CD8-positive, alpha-beta memory T cell (primary cell): ENCODE measurements at regions not wholly inside any gene's neighbourhood (a gene's known extent, or its start where the extent isn't known, plus 50 kb on each side); places are given as distances from the start of the nearest gene placed in this dataset.
A peak's percentile ranks its signal among the peaks of the same experiment; 100 is the strongest.
"Not testable (repeated sequence)": the region's sequence is repeated elsewhere in the genome, so short reads cannot be mapped to it uniquely, and the experiment has no call there.

ENCODE experiments used
- CTCF ChIA-PET: fragments of 350-600 bp; sonication (Branson Sonifier 250); formaldehyde crosslinking; loops from one replicate; lab custom pipeline; 2021; ENCODE audit warnings: antibody characterized with exemption; lab: Charles Lee
- POLR2A ChIA-PET: fragments of 350-600 bp; sonication (Branson Sonifier 250); formaldehyde crosslinking; loops from one replicate; lab custom pipeline; 2021; ENCODE audit warnings: antibody characterized with exemption; lab: Charles Lee
- DNase-seq, 5 donors: peaks; one replicate each; pipeline versions ENCODE4 v3.0.0 to v3.0.0-alpha.2; 2020 to 2022; ENCODE audit warnings: mixed read lengths in 1 of 5
- H3K27ac ChIP-seq: one replicate; pipeline ENCODE4 v1.7.0; 2013; ENCODE audit warnings: low read depth, mild to moderate bottlenecking, low read length, moderate library complexity
- H3K27me3 ChIP-seq: 2 replicates; pipeline ENCODE4 v1.7.0; 2013; ENCODE audit warnings: low read length, mild to moderate bottlenecking; ENCODE audit not compliant: insufficient read depth, poor library complexity, severe bottlenecking
- H3K36me3 ChIP-seq: 2 replicates; pipeline ENCODE4 v1.7.0; 2013; ENCODE audit warnings: mild to moderate bottlenecking, low read length, moderate library complexity; ENCODE audit not compliant: insufficient read depth
- H3K4me1 ChIP-seq: 2 replicates; pipeline ENCODE4 v1.7.0; 2013; ENCODE audit warnings: mild to moderate bottlenecking, low read length, moderate library complexity; ENCODE audit not compliant: insufficient read depth
- H3K4me3 ChIP-seq: 2 replicates; pipeline ENCODE4 v1.7.0; 2013; ENCODE audit warnings: mild to moderate bottlenecking, low read length
- H3K9me3 ChIP-seq: 2 replicates; pipeline ENCODE4 v1.7.0; 2013; ENCODE audit warnings: mild to moderate bottlenecking, low read length
- H3K27ac Mint-ChIP-seq, 8 donors: one replicate each; pipeline ENCODE4 v1.8.0; 2020 to 2021; ENCODE audit warnings: mixed read lengths in 8 of 8, mild to moderate bottlenecking in 6 of 8, inconsistent platforms in 3 of 8, moderate library complexity in 3 of 8
- H3K27me3 Mint-ChIP-seq, 2 donors: one replicate each; pipeline ENCODE4 v1.8.0; 2020 to 2021; ENCODE audit warnings: mixed read lengths in 2 of 2, mild to moderate bottlenecking in 1 of 2, moderate library complexity in 1 of 2
- H3K36me3 Mint-ChIP-seq, 3 donors: one replicate each; pipeline ENCODE4 v1.8.0; 2020 to 2021; ENCODE audit warnings: mixed read lengths in 3 of 3, inconsistent platforms in 1 of 3, mild to moderate bottlenecking in 1 of 3
- H3K4me1 Mint-ChIP-seq, 3 donors: one replicate each; pipeline ENCODE4 v1.8.0; 2020 to 2021; ENCODE audit warnings: mixed read lengths in 3 of 3, inconsistent platforms in 1 of 3, mild to moderate bottlenecking in 1 of 3
- H3K4me3 Mint-ChIP-seq, 7 donors: one replicate each; pipeline ENCODE4 v1.8.0; 2020 to 2021; ENCODE audit warnings: mixed read lengths in 7 of 7, mild to moderate bottlenecking in 6 of 7, moderate library complexity in 4 of 7, inconsistent platforms in 2 of 7
- H3K9me3 Mint-ChIP-seq, 5 donors: one replicate each; pipeline ENCODE4 v1.8.0; 2020 to 2022; ENCODE audit warnings: mixed read lengths in 5 of 5, mild to moderate bottlenecking in 3 of 5, moderate library complexity in 2 of 5, inconsistent platforms in 1 of 5

GRCh38 chr12:42017051-42017450 lies 127.6 kb downstream of the GXYLT1 start:
- Mint-ChIP-seq H3K9me3 (no peaks in the 10 kb centered on the region), H3K27ac (no peak overlapping the region), H3K36me3 (no peaks in the 10 kb centered on the region), H3K4me1 (no peaks in the 10 kb centered on the region), H3K4me3 (no peak overlapping the region), H3K27me3 (peaks cover 6 to 20% of the 10 kb centered on the region in 2 donors)
- Histone ChIP-seq H3K27me3 (no peaks in the 10 kb centered on the region), H3K4me3 (no peak overlapping the region), H3K36me3 (no peaks in the 10 kb centered on the region), H3K4me1 (no peaks in the 10 kb centered on the region), H3K27ac (no peak overlapping the region), H3K9me3 (no peaks in the 10 kb centered on the region)
- ChIA-PET POLR2A (no interaction called here), CTCF (no interaction called here)
- no peak for DNase-seq

GRCh38 chr12:42015051-42015461 lies 129.6 kb downstream of the GXYLT1 start:
- H3K4me3 ChIP-seq, result no peak overlapping the region
- H3K36me3 ChIP-seq, result no peaks in the 10 kb centered on the region
- no peak overlapping the region for H3K4me3 Mint-ChIP-seq
- DNase-seq, result no peak
- no peaks in the 10 kb centered on the region for H3K27me3 ChIP-seq
- H3K36me3 Mint-ChIP-seq, result no peaks in the 10 kb centered on the region
- H3K9me3 ChIP-seq, result no peaks in the 10 kb centered on the region
- ChIA-PET CTCF (interaction anchor here (1.9 kb wide), 1 partner anchor 9 kb away, joined by 11 read pairs; no protein-coding TSS in a partner anchor), POLR2A (no interaction called here)
- no peak overlapping the region for H3K27ac ChIP-seq
- H3K27ac Mint-ChIP-seq, result no peak overlapping the region
- H3K27me3 Mint-ChIP-seq, result peaks cover 8 to 20% of the 10 kb centered on the region in 2 donors
- no peaks in the 10 kb centered on the region for H3K4me1 Mint-ChIP-seq
- H3K9me3 Mint-ChIP-seq, result no peaks in the 10 kb centered on the region
- H3K4me1 ChIP-seq, result no peaks in the 10 kb centered on the region

GRCh38 chr12:42012501-42012900 lies 132.2 kb downstream of the GXYLT1 start:
- CTCF ChIA-PET, result interaction anchor here (2.1 kb wide), 1 partner anchor 12 kb away, joined by 7 read pairs; no protein-coding TSS in a partner anchor
- H3K4me1 Mint-ChIP-seq, H3K36me3 ChIP-seq, DNase-seq, H3K27ac ChIP-seq, H3K4me3 Mint-ChIP-seq, H3K27me3 Mint-ChIP-seq, H3K27ac Mint-ChIP-seq, H3K36me3 Mint-ChIP-seq, H3K4me1 ChIP-seq, H3K9me3 Mint-ChIP-seq, POLR2A ChIA-PET, H3K4me3 ChIP-seq, H3K9me3 ChIP-seq, H3K27me3 ChIP-seq: not testable (repeated sequence)

- no peak for DNase-seq
- Mint-ChIP-seq H3K27ac (no peak overlapping the region), H3K27me3 (peaks cover 0 to 4% of the 10 kb centered on the region in 2 donors), H3K4me3 (no peak overlapping the region), H3K9me3 (no peaks in the 10 kb centered on the region), H3K36me3 (no peaks in the 10 kb centered on the region), H3K4me1 (no peaks in the 10 kb centered on the region)
- no peak overlapping the region for H3K27ac ChIP-seq
- H3K27me3 ChIP-seq, result no peaks in the 10 kb centered on the region
- CTCF ChIA-PET, result no interaction called here
- no peaks in the 10 kb centered on the region for H3K4me1 ChIP-seq
- no peaks in the 10 kb centered on the region for H3K36me3 ChIP-seq
- no peaks in the 10 kb centered on the region for H3K9me3 ChIP-seq
- POLR2A ChIA-PET, result no interaction called here
- no peak overlapping the region for H3K4me3 ChIP-seq
These were observed 134.0 kb downstream of the GXYLT1 start for GRCh38 chr12:42010715-42011114.

- H3K36me3 ChIP-seq, result no peaks in the 10 kb centered on the region
- CTCF ChIA-PET, result no interaction called here
- no peak overlapping the region for H3K4me3 Mint-ChIP-seq
- no peak overlapping the region for H3K27ac ChIP-seq
- H3K9me3 ChIP-seq, result no peaks in the 10 kb centered on the region
- H3K27me3 Mint-ChIP-seq, result peaks cover 0 to 4% of the 10 kb centered on the region in 2 donors
- H3K9me3 Mint-ChIP-seq, result no peaks in the 10 kb centered on the region
- no peak overlapping the region for H3K4me3 ChIP-seq
- no peaks in the 10 kb centered on the region for H3K27me3 ChIP-seq
- H3K4me1 ChIP-seq, result no peaks in the 10 kb centered on the region
- no peaks in the 10 kb centered on the region for H3K4me1 Mint-ChIP-seq
- POLR2A ChIA-PET, result no interaction called here
- DNase-seq, result no peak
- H3K36me3 Mint-ChIP-seq, result no peaks in the 10 kb centered on the region
- H3K27ac Mint-ChIP-seq, result no peak overlapping the region
These were observed 134.4 kb downstream of the GXYLT1 start for GRCh38 chr12:42010257-42010656.

- Histone ChIP-seq H3K4me3 (no peak overlapping the region), H3K27me3 (no peaks in the 10 kb centered on the region), H3K9me3 (no peaks in the 10 kb centered on the region), H3K36me3 (no peaks in the 10 kb centered on the region), H3K4me1 (no peaks in the 10 kb centered on the region), H3K27ac (no peak overlapping the region)
- ChIA-PET POLR2A (no interaction called here), CTCF (interaction anchor here (1.6 kb wide), 1 partner anchor 15 kb away, joined by 4 read pairs; no protein-coding TSS in a partner anchor)
- Mint-ChIP-seq H3K36me3 (no peaks in the 10 kb centered on the region), H3K9me3 (no peaks in the 10 kb centered on the region), H3K4me3 (no peak overlapping the region), H3K27ac (peak overlapping the region in 1 of 8 donors; percentile 43), H3K4me1 (no peaks in the 10 kb centered on the region), H3K27me3 (peaks cover 0 to 4% of the 10 kb centered on the region in 2 donors)
- no peak for DNase-seq
These were observed 135.7 kb downstream of the GXYLT1 start for GRCh38 chr12:42008996-42009395.

- Mint-ChIP-seq H3K27me3 (peaks cover 4 to 6% of the 10 kb centered on the region in 2 donors), H3K4me1 (no peaks in the 10 kb centered on the region), H3K9me3 (no peaks in the 10 kb centered on the region), H3K27ac (no peak overlapping the region), H3K4me3 (no peak overlapping the region), H3K36me3 (no peaks in the 10 kb centered on the region)
- CTCF ChIA-PET, result no interaction called here
- Histone ChIP-seq H3K27me3 (no peaks in the 10 kb centered on the region), H3K4me1 (no peaks in the 10 kb centered on the region), H3K9me3 (no peaks in the 10 kb centered on the region), H3K36me3 (no peaks in the 10 kb centered on the region), H3K27ac (no peak overlapping the region), H3K4me3 (no peak overlapping the region)
- no peak for DNase-seq
- POLR2A ChIA-PET, result no interaction called here
These were observed 141.6 kb downstream of the GXYLT1 start for GRCh38 chr12:42003031-42003430.

- CTCF ChIA-PET, result no interaction called here
- no peak for DNase-seq
- Histone ChIP-seq H3K36me3 (no peaks in the 10 kb centered on the region), H3K4me1 (no peaks in the 10 kb centered on the region), H3K4me3 (no peak overlapping the region), H3K27ac (no peak overlapping the region), H3K9me3 (no peaks in the 10 kb centered on the region), H3K27me3 (no peaks in the 10 kb centered on the region)
- Mint-ChIP-seq H3K36me3 (no peaks in the 10 kb centered on the region), H3K4me1 (no peaks in the 10 kb centered on the region), H3K4me3 (no peak overlapping the region), H3K27ac (no peak overlapping the region), H3K27me3 (peaks cover 4 to 10% of the 10 kb centered on the region in 2 donors), H3K9me3 (no peaks in the 10 kb centered on the region)
- POLR2A ChIA-PET, result no interaction called here
These were observed 142.1 kb downstream of the GXYLT1 start for GRCh38 chr12:42002563-42002962.

- no peak for DNase-seq
- no peaks in the 10 kb centered on the region for H3K36me3 Mint-ChIP-seq
- no peaks in the 10 kb centered on the region for H3K27me3 ChIP-seq
- H3K4me1 Mint-ChIP-seq, result no peaks in the 10 kb centered on the region
- no peak overlapping the region for H3K27ac Mint-ChIP-seq
- ChIA-PET CTCF (no interaction called here), POLR2A (no interaction called here)
- no peaks in the 10 kb centered on the region for H3K9me3 ChIP-seq
- H3K4me3 ChIP-seq, result no peak overlapping the region
- H3K27me3 Mint-ChIP-seq, result peaks cover 7 to 15% of the 10 kb centered on the region in 2 donors
- no peaks in the 10 kb centered on the region for H3K9me3 Mint-ChIP-seq
- no peaks in the 10 kb centered on the region for H3K36me3 ChIP-seq
- no peaks in the 10 kb centered on the region for H3K4me1 ChIP-seq
- peak overlapping the region in 1 of 7 donors; percentile 38 for H3K4me3 Mint-ChIP-seq
- no peak overlapping the region for H3K27ac ChIP-seq
These were observed 146.2 kb downstream of the GXYLT1 start for GRCh38 chr12:41998436-41998835.
